HG03095 (cell line): ENCODE measurements at regions not wholly inside any gene's neighbourhood (a gene's known extent, or its start where the extent isn't known, plus 50 kb on each side); places are given as distances from the start of the nearest gene placed in this dataset.
A peak's percentile ranks its signal among the peaks of the same experiment; 100 is the strongest.

Source experiments
- ATAC-seq: cut with Tn5 transposase; IDR thresholded peaks from one replicate; pipeline ENCODE4 v1.9.1; 2021; ENCODE audit warnings: moderate library complexity; ENCODE audit not compliant: unreplicated experiment

DNA sequence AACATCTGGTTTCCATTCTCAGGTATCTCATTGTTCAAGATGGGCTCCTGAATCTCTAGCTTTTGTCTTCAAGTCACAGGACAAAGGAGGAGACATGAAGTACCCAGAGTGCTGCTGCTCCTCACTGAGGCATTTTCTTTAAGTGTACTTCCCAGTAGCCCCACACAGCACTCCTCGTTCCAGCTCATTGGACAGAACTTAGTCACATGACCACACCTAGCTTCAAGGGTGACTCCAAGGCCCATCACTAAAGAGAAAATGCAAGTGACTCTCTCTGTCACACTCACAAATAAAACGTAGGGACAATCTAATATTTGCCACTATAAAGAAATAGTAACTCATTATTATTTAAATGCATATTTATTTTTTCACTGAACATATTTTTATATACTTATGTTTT is 58.3 kb upstream of the NEUROD6 start:
- ATAC-seq = no peak

DNA sequence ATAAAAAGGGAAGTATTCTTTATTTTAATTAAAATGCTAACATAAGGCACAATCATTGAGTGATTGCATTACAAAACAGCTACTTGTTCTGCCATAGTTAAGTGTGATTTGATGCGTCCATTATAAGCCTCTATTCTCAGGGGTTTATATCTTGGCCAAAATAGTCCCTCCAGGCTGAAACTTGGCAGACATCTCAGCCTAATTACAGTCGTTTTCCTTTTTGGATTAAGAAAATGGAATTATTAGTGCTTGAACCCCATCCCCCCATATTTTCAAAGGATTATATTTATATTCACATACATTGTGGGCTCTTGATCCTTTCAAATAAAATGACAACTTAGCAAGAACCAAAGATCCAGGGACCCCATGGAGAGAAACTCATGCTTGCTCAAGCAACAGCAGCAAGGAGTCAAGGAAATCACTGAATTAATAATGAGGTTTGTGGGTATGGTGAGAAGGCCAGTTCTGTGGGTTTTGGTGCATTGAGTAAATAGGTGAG is 66.7 kb upstream of the NEUROD6 start:
- no peak for ATAC-seq

DNA sequence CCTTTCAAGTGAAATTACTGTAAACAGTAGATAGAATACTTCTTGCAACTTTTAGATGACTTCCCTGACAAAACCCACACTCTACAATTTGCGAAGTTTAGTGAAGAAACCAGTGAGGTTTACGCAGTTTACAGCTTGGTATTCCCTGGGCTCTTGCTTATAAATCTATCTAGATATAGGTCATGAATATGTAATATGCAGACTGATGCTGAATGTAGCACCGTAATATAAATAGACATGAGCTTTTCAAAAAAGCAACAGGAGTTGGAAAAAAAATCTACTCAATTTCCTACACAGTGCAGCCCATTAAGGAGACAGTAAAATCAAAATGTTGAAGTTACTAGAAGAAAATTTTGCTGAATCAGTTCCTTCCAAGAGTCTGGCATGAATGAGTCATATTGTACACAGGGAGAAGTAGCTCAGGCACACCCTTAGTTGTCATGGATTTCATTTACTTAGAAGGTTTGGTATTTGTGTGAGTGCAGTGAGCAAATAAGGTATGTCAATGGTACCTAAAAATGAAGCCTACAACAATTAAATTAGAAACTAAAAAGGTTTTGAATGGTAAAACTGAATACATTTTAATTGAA is 67.7 kb upstream of the NEUROD6 start:
- no peak for ATAC-seq

DNA sequence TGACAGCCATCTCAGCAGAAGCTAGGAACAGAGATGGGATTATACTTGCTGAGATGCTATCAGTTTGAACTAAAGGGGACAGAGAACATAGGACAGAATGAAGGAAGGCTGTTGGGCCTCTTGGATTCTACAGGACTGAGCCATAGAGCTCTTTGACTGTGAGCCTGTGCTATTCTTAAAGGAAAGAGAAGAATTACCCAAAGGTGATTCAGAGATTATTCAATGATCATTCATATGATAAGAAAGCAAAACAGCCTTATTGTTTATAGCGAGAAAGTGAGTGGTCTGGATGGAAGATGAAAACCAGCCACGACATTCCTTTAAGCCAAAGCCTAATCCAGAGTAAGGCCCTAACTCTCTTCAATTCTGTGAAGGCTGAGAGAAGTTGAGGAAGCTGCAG is 69.7 kb upstream of the NEUROD6 start:
- no peak for ATAC-seq

DNA sequence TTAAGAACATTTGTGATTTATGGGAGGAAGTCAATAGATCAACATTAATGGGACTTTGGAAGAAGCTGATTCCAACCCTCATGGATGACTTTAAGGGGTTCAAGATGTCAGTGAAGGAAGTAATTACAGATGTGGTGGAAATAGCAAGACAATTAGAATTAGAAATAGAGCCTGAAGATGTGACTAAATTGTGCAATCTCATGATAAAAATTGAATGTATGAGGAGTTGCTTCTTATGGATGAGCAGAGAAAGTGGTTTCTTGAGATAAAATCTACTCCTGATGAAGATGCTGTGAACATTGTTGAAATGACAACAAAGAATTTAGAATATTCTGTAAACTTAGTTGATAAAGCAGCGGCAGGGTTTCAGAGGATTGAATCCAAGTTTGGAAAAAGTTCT is 70.9 kb upstream of the NEUROD6 start:
- ATAC-seq = no peak

DNA sequence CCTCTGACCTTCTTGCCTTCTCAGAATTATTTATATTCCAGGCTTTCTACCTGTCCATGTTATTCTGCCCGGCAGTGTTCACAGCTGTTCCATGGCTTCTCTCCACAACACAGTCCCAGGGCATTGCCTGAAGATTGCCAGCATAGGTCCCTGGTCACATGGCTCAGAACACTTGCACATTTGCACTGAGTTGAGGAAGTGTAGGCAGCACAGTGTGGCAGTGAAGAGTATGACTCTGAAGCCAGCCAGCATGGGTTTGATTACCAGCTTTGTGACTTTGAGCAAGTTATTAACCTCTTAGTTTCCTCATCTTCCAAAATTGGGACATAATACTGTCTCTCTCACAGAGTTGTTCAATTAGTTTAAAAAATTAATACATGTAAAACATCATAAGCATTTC is 73.2 kb upstream of the NEUROD6 start:
- ATAC-seq = no peak

DNA sequence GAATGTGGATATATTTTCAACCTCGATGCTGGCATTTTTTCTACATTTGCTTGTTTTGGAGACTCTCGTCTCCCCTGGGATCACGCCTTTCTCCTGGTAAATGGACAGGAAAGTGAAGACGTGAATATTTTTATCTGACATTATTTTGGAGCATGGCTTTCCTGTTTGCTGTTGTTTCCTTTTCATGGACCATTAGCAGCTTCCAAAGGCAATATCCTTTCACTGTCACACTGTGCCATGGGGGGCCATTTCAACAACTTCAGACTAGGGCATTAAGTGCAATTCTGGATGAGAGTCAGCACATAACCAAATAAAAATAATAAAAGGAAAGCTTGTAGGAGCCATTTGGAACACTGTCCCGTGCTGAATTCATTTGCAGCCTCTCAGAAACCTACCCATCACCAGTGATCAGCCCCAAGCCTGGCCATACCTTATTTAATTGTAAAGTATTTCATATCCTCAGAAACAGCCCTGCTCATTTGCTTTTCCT is 75.9 kb upstream of the NEUROD6 start:
- ATAC-seq = no peak

DNA sequence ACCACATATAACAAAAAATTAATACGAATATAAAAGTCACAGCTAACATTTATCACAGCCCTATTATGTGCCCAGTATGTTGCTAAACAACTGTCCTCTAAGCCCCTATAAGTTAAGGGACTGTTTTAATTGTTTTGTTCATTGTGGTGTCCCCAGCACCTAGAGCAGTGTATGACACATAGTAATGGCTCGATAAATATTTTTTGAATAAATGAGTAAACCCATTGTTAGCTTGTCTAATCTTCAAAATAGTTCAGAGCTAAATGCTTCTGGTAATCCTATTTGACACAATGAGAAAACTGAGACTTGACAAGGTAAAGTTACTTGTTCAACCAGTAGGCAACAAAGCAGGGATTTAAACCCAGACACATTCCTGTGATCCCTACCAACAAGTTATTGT is 78.4 kb upstream of the NEUROD6 start:
- ATAC-seq = no peak

DNA sequence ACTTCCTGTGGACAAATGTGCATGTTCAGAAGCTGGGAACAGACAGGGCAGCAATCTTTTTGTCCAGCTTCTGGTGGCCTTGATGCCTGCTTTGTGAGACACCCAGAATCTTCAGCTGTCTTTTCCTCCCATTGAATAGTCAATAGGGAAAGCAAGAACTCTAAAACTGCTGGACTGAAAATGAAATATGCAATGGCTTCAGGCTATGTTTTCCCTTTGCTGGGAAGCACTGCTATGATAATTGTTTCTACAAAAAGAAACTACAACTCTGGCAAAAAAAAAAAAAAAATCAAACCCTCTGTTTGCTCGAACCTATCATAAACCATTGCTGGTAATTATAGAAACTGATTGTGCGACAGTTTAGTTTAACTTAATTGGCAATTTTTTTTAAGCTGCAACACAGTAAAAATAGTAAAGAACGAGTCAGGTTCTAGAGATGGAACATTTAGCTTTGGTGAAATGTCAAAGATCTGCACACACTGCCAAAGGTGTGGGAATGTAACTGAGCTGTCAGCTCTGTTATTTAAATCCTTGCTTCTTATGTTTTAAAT is 79.1 kb upstream of the NEUROD6 start:
- ATAC-seq = no peak

DNA sequence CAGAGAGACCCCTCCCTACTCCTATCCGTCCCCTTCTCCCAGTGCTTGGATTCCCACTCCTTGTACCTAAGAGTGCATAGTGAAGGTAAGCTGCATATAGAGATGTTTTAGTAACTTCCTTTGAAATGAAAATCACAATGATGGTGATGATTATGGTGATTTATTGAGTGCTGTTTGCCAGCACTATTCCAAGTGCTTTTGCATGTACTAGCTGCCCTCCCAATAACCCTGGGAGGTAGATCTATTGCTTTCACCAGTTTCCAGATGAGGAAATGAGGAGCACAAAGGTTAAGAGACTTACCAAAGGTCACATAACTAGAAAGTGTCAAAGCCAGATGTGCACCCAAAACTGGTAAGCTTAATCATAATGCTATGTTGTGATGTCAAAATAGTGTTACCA is 80.4 kb upstream of the NEUROD6 start:
- ATAC-seq = no peak

DNA sequence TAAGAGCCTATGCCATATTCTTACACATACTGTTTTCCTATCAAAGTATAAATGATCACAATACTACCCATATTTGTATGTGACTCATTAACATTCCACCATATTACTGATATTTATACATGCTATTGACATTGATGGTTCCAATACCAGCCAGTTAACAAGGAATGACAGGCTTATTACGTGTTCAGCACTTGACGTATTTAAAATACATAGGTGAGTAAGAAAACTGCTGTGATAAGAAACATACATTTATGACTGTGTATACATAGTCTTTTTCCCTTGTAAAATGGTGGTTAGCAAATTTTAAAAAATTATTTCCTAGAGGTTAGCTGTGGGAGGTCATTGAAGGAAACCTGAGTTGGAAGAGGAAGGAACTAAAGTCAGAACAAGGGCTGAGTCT is 81.1 kb upstream of the NEUROD6 start:
- ATAC-seq = no peak

DNA sequence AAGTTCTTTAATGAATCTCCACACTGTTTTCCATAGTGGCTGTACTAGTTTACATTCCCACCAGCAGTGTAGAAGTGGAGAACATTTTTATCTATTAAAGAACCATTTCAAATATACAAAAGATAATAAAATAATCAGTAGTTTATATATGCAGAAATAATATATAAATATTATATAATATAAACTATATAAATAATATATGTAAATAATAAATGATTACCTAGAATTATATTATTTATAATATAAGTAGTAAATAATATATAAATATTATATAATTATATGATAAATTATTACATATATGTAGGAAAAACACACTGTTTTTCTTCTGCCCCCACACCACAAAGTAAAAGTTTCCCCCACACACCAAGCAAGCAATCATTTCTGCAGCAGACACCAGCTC is 83.5 kb upstream of the NEUROD6 start:
- ATAC-seq = no peak

DNA sequence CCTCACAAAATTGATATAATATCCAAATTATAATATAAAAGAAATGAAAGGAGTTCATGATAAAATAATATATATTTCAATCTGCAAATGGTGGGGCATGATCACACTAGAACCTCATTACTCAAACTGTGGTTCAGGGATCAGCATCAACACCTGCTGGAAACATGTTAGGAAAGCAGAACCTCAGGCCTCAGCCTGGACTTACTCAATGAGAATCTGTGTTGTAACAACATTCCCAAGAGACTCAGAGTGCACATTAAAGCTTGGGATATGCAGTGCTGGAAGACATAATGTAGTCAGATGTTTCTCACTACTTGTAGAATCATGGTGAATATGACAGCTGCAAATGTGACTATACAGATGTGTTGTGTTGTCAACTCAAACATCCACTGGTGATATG is 81.7 kb upstream of the ITPRID1 start:
- ATAC-seq = no peak

DNA sequence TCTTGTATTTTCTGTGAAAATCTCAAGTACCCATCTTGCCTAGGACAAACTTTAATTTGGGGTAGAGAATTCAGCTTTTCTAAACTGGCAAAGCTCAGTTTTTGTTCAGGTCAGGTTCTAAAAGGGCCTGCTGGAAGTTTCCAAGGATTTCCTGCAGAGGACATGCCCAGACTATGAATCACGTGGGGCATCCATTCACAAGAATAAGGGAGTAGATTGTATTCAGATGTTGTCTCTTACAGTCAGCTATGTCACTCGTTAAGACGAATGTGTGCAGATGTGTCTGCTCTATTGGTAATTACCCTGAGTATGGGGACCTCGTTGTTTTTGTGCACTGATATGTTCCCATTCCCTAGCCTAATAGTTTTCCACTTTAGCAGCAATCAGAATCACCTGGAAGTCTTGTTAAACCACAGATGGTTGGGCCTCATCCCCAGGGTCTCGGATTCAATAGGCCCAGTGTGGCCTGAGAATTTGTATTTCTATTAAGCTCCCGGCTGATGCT is 81.0 kb upstream of the ITPRID1 start:
- ATAC-seq = no peak

DNA sequence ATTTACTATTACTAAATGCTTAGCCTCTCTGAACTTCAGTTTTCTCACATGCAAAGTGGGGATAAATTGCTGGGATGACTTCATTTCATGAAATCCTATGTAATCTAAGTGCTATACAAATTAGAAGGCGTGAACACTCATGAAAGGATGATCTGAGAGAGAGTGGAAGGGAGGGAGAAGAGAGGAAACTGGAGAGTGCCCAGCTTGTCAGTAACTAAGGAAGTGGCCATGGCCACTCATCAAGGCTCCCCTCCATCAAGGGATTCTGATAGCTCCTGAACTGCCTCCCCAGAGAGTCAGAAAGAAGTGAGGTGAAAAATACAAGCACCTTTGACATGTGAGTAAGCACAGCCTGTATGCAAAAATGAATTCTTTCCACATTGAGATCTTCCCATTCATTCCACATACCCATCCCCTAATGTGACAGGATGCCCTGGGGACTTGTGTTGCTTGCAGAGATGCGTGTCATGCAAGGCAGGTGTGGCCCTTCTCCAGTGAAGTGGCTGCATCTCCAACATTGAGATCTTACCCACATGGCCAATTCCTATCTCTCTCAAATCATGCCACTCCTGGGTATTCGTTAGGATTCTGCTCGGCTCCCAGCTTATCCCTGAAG is 76.5 kb upstream of the ITPRID1 start:
- ATAC-seq = no peak

DNA sequence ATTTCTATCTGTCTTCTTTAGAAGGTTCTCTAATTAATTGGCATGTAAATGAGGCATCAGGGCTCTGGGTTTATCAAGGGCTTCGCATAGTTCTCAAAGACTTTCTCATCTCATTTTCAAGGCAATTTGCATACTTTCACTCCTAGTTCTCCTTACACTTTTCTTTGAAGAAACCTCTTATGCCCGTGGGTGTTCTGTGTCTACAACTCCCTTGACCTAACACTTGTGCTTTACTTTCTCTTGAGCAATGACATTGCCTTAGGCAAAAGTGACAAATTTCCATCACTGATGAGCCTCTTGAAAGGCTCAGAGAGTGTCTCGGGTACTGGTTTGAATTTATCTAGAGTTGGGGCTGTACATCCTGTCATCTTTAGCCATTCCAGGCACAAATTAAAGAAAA is 74.7 kb upstream of the ITPRID1 start:
- no peak for ATAC-seq

DNA sequence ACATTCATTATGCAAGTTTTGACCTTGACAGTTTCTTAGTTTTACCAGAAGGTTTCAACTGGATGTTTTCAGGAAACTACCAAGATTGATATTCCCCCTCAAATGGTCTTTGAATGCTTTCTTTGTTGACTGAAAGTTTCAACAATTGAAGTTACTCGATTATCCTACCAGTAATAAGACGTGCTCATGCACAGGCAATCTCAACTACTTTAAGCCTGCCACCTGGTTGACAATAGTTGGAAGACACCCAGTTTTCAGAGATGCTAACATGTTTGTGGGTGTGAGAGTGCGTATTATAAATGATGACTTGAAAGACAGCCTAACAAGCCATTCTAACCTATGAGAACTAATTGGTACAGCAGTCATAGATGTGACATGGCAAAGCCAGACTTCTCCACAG is 73.4 kb upstream of the ITPRID1 start:
- ATAC-seq = no peak

DNA sequence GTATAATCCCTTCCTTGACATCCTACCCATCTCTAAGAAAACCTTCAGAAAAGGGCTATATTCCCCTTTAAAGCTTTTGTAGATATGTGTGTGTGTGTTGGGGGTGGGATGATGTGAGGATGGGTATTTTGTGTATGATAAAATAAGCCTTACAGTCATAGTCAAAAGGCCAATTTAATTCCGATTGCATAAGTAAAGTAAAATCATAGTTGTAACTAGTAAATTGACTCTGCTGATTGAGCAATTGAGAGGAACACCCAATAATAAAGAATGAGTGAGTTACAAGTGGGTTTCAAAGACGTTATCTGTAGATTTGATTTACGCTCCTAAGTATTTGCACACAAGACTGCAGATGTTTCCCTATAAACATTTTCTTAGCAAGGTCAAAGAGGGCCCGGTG is 71.3 kb upstream of the ITPRID1 start:
- no peak for ATAC-seq

DNA sequence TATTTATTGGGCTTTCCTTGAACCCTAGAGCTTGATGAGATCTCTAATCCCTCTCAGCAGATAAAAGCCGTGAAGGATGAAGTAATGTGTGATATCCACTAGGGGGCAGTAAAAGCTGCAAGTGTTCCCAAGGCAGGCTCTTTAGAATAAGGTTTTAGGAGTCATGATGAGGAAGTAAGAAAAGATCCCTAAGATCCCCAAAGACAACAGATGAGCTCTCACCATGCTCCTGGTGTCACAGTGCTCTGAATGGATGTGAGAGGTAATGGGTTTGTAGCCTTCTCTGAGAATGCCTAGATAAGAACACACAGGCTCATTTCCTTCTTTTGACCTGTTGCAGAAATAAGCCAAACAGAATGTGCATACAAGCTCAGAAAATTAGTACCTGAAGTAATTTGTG is 70.4 kb upstream of the ITPRID1 start:
- ATAC-seq = peak; percentile 93

DNA sequence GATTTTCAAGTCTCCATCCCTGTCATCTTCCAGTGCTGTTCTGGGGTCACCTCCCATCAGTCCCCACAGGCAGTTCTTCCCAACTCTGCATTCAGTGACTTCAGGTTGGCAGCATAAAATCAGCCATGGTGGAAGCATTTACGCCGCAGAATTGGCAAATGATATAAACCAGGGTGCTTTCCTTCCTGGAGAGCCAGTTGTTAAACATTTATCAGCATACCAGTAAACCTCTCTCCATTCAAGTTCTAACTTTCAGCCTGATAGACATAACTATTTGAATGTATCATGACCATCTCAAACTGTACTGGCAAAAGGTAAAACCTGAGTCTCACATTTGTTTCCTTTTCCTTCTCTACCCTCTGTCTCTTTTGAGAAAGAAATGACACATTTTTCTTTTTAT is 69.7 kb upstream of the ITPRID1 start:
- ATAC-seq = no peak

DNA sequence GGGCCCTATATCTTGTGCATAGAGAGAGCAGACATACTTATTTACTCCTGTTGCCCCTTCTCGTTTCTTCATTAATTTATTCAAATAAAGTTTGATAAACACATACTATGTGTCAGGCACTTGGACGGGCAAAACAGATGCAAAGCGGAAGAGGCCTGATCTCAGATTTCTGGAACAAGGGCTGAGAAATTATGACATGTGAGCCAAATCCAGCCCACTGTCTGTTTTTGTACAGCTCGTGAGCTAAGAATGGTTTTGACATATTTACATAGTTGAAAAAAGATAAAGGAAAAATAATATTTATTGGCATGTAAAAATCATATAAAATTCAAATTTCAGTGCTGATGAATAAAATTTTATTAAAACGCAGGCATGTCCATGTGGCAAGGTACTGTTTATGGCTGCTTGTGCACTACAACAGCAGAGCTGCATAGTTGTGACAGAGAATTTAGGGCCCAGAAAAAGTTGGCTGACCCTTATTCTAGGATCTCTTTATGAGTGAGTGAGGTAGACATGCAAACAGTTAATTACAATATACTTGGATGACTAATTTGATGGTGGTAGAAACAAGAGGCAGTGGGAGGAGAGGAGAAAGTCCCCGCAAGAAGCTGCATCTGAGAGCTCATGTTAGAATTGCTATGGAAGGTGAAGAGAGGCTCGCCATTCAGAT is 68.1 kb upstream of the ITPRID1 start:
- no peak for ATAC-seq

DNA sequence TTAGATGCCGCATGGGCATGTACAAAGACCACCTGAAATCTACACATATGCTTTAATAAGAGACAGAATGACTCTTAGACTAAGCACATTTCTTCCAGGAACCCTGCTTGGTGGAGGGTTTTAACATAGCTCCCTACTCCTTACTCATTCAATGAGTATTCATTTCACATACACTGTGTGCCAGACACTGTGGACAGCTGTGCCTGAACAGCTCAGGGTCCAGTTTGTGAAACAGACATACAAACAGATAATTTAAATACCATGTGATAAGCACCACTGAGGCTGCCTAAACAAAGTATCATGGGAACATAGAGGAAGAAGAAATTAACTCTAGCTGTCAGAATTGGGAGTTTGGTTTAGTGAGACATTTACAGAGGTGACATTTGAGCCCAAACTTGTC is 65.2 kb upstream of the ITPRID1 start:
- no peak for ATAC-seq
